OCI-LY3 (cell line): ENCODE measurements at regions not wholly inside any gene's neighbourhood (a gene's known extent, or its start where the extent isn't known, plus 50 kb on each side); places are given as distances from the start of the nearest gene placed in this dataset.

Experiments
- H2AFZ ChIP-seq: fragments of 200-600, 300-600 bp; shearing (Covaris generic); 2 replicates; pipeline ENCODE4 v1.6.0; 2014; ENCODE audit warnings: antibody characterized with exemption, low read depth, low read length
- H3K27ac ChIP-seq: fragments of 200-600, 300-600 bp; sonication (generic); 2 replicates; pipeline ENCODE4 v1.5.1; 2014; ENCODE audit warnings: mild to moderate bottlenecking, low read length, moderate library complexity, mixed read lengths
- H3K27me3 ChIP-seq: fragments of 200-600, 300-600 bp; sonication (generic); 2 replicates; pipeline ENCODE4 v1.6.1; 2014; ENCODE audit warnings: low read depth, low read length, mixed read lengths
- H3K36me3 ChIP-seq: fragments of 200-600, 300-600 bp; sonication (generic); replicated peaks from 2 replicates; pipeline ENCODE3; 2014; ENCODE audit warnings: low read depth, low read length, mixed read lengths
- H3K4me1 ChIP-seq: fragments of 300-600, 200-600 bp; sonication (generic); 2 replicates; pipeline ENCODE4 v1.6.1; 2014; ENCODE audit warnings: low read length, mixed read lengths
- H3K4me2 ChIP-seq: fragments of 200-600, 300-600 bp; sonication (generic); 2 replicates; pipeline ENCODE4 v1.6.1; 2014; ENCODE audit warnings: low read length, mixed read lengths
- H3K4me3 ChIP-seq: fragments of 300-600, 200-600 bp; sonication (generic); 2 replicates; pipeline ENCODE4 v1.5.1; 2014; ENCODE audit warnings: antibody characterized with exemption, mild to moderate bottlenecking, low read length, moderate library complexity
- H3K79me2 ChIP-seq: fragments of 300-600, 200-600 bp; shearing (Covaris generic); 2 replicates; pipeline ENCODE4 v1.6.1; 2014; ENCODE audit warnings: mild to moderate bottlenecking, low read length, mixed read lengths
- H3K9ac ChIP-seq: fragments of 300-600, 200-600 bp; shearing (Covaris generic); 2 replicates; pipeline ENCODE4 v1.6.0; 2014; ENCODE audit warnings: mild to moderate bottlenecking, low read length, moderate library complexity
- H3K9me3 ChIP-seq: fragments of 200-600, 300-600 bp; shearing (Covaris generic); 2 replicates; pipeline ENCODE4 v1.6.1; 2014; ENCODE audit warnings: low read length, mixed read lengths; ENCODE audit not compliant: insufficient read depth
- H4K20me1 ChIP-seq: fragments of 200-600, 300-600 bp; sonication (generic); 2 replicates; pipeline ENCODE4 v1.6.1; 2016; ENCODE audit warnings: low read length, mixed read lengths; ENCODE audit not compliant: insufficient read depth
- CTCF ChIP-seq: fragments of 200-600, 300-600 bp; sonication (generic); IDR thresholded peaks from 2 replicates; pipeline ENCODE4 v1.5.1; 2014; ENCODE audit warnings: antibody characterized with exemption, low read length, low read depth
- EZH2phosphoT487 ChIP-seq: fragments of 200-600 bp; shearing (Covaris generic); IDR thresholded peaks from 2 replicates; pipeline ENCODE4 v1.6.1; 2018; ENCODE audit warnings: antibody characterized with exemption, mixed run types, low read depth

- H3K4me1 ChIP-seq = no peaks in the 10 kb centered on the region
- H3K9me3 ChIP-seq = no peaks in the 10 kb centered on the region
- H3K79me2 ChIP-seq = no peaks in the 10 kb centered on the region
- H3K9ac ChIP-seq = no peak overlapping the region
- no peaks in the 10 kb centered on the region for H4K20me1 ChIP-seq
- H3K27me3 ChIP-seq = no peaks in the 10 kb centered on the region
- no peak for TF ChIP-seq CTCF
- TF ChIP-seq EZH2phosphoT487 = no peak
- H3K27ac ChIP-seq = no peak overlapping the region
- no peak overlapping the region for H2AFZ ChIP-seq
- H3K36me3 ChIP-seq = no peaks in the 10 kb centered on the region
- H3K4me2 ChIP-seq = no peak overlapping the region
- H3K4me3 ChIP-seq = no peak overlapping the region
Measured at GRCh38 chr12:126464153-126464552, 1398.9 kb downstream of the AACS start.

GRCh38 chr12:126469211-126469610 is 1404.0 kb downstream of the AACS start:
- Histone ChIP-seq H3K36me3 (no peaks in the 10 kb centered on the region), H3K4me2 (no peak overlapping the region), H3K4me3 (no peak overlapping the region), H3K4me1 (no peaks in the 10 kb centered on the region), H4K20me1 (no peaks in the 10 kb centered on the region), H3K27me3 (no peaks in the 10 kb centered on the region), H2AFZ (no peak overlapping the region), H3K9ac (no peak overlapping the region), H3K79me2 (no peaks in the 10 kb centered on the region), H3K9me3 (no peaks in the 10 kb centered on the region), H3K27ac (no peak overlapping the region)
- no peak for TF ChIP-seq CTCF
- no peak for TF ChIP-seq EZH2phosphoT487

GRCh38 chr12:126474703-126475102 is 1409.5 kb downstream of the AACS start:
- H3K79me2 ChIP-seq = no peaks in the 10 kb centered on the region
- no peak overlapping the region for H3K4me2 ChIP-seq
- 0 out of 2 replicates have a peak, but pooled peaks cover 4% of the 10 kb centered on the region for H3K9me3 ChIP-seq
- no peaks in the 10 kb centered on the region for H3K36me3 ChIP-seq
- no peak overlapping the region for H3K27ac ChIP-seq
- H3K9ac ChIP-seq = no peak overlapping the region
- no peak for TF ChIP-seq CTCF
- TF ChIP-seq EZH2phosphoT487 = no peak
- H2AFZ ChIP-seq = no peak overlapping the region
- no peaks in the 10 kb centered on the region for H3K27me3 ChIP-seq
- no peaks in the 10 kb centered on the region for H4K20me1 ChIP-seq
- no peak overlapping the region for H3K4me3 ChIP-seq
- no peaks in the 10 kb centered on the region for H3K4me1 ChIP-seq

- Histone ChIP-seq H3K27ac (no peak overlapping the region), H3K4me2 (no peak overlapping the region), H3K9ac (no peak overlapping the region), H3K4me3 (no peak overlapping the region), H3K4me1 (peaks cover 10% of the 10 kb centered on the region), H3K36me3 (no peaks in the 10 kb centered on the region), H3K79me2 (no peaks in the 10 kb centered on the region), H4K20me1 (no peaks in the 10 kb centered on the region), H3K9me3 (no peaks in the 10 kb centered on the region), H3K27me3 (no peaks in the 10 kb centered on the region), H2AFZ (no peak overlapping the region)
- no peak for TF ChIP-seq EZH2phosphoT487
- TF ChIP-seq CTCF = no peak
Measured at GRCh38 chr12:126480451-126480850, 1415.2 kb downstream of the AACS start.
